B cell (primary cell): ENCODE measurements at regions not wholly inside any gene's neighbourhood (a gene's known extent, or its start where the extent isn't known, plus 50 kb on each side); places are given as distances from the start of the nearest gene placed in this dataset.

Experiments used
- ATAC-seq: fragments of 200-7000 bp; cut with Tn5 transposase; one replicate; pipeline ENCODE4 v1.10.0; 2021; ENCODE audit warnings: low read depth, mild to moderate bottlenecking, moderate number of reproducible peaks, moderate library complexity
- CTCF ChIA-PET: fragments of 350-600 bp; sonication (Branson Sonifier 250); formaldehyde crosslinking; loops from one replicate; lab custom pipeline; 2021; ENCODE audit warnings: antibody characterized with exemption, inconsistent platforms; lab: Charles Lee
- POLR2A ChIA-PET: fragments of 350-600 bp; sonication (Branson Sonifier 250); formaldehyde crosslinking; loops from one replicate; lab custom pipeline; 2021; ENCODE audit warnings: antibody characterized with exemption; lab: Charles Lee
- DNase-seq: peaks from one replicate; pipeline ENCODE4 v3.0.0; 2013
- H2AFZ ChIP-seq: 2 replicates; pipeline ENCODE4 v1.6.1; 2012; ENCODE audit warnings: mild to moderate bottlenecking, low read depth, low read length; ENCODE audit not compliant: insufficient read depth, poor library complexity, severe bottlenecking
- H3K27ac ChIP-seq, 2 donors: 1 replicate in 1 of 2; 2 replicates in 1 of 2; pipeline ENCODE4 v1.5.1; 2012 to 2013; ENCODE audit warnings: low read length in 2 of 2, mild to moderate bottlenecking in 2 of 2, moderate library complexity in 1 of 2
- H3K27me3 ChIP-seq, 4 experiments: fragments of 200-600 bp in 1 of 4; sonication (generic) in 1 of 4; replicated peaks in 1 of 4; 1 replicate in 2 of 4; 2 replicates in 2 of 4; pipeline versions ENCODE4 v1.6.1 to v1.7.0; 2013 to 2016; ENCODE audit warnings: low read length in 3 of 4, mild to moderate bottlenecking in 2 of 4, mixed read lengths in 1 of 4, moderate library complexity in 1 of 4; ENCODE audit not compliant: insufficient read depth in 4 of 4, control insufficient read depth in 3 of 4; ENCODE audit errors: control extremely low read depth in 1 of 4
- H3K36me3 ChIP-seq, 2 experiments: replicated peaks in 1 of 2; 1 replicate in 1 of 2; 2 replicates in 1 of 2; pipeline versions ENCODE4 v1.6.1 to v1.7.1; 2013; ENCODE audit warnings: low read length in 1 of 2; ENCODE audit not compliant: insufficient read depth in 2 of 2, control insufficient read depth in 1 of 2; ENCODE audit errors: control extremely low read depth in 1 of 2, extremely low read depth in 1 of 2
- H3K4me1 ChIP-seq, 2 donors: fragments of 200-600 bp in 1 of 2; sonication (generic) in 1 of 2; 1 replicate in 1 of 2; 2 replicates in 1 of 2; pipeline versions ENCODE4 v1.5.1 to v1.6.1; 2013 to 2017; ENCODE audit warnings: low read length in 2 of 2; ENCODE audit not compliant: control insufficient read depth in 2 of 2, insufficient read depth in 2 of 2
- H3K4me2 ChIP-seq: replicated peaks from 2 replicates; pipeline ENCODE3; 2012; ENCODE audit warnings: mild to moderate bottlenecking, low read depth, low read length; ENCODE audit not compliant: poor library complexity, severe bottlenecking
- H3K4me3 ChIP-seq, 5 experiments: fragments of 200-600 bp in 1 of 5; sonication (generic) in 1 of 5; 1 replicate in 3 of 5; 2 replicates in 2 of 5; pipeline versions ENCODE4 v1.5.1 to v1.7.0; 2011 to 2016; ENCODE audit warnings: low read length in 4 of 5, mild to moderate bottlenecking in 4 of 5, low read depth in 2 of 5, control low read depth in 1 of 5, moderate library complexity in 1 of 5; ENCODE audit not compliant: insufficient read depth in 1 of 5; ENCODE audit errors: control extremely low read depth in 1 of 5, extremely low read depth in 1 of 5
- H3K79me2 ChIP-seq: fragments of 200-600 bp; sonication (generic); one replicate; pipeline ENCODE4 v1.6.0; 2016; ENCODE audit warnings: low read length; ENCODE audit not compliant: control insufficient read depth, insufficient read depth
- H3K9ac ChIP-seq: fragments of 200-600 bp; sonication (generic); 2 replicates; pipeline ENCODE4 v1.6.1; 2017; ENCODE audit warnings: mild to moderate bottlenecking, low read length, moderate library complexity
- H3K9me3 ChIP-seq, 3 donors: one replicate each; pipeline versions ENCODE4 v1.6.1 to v1.7.1; 2013; ENCODE audit warnings: low read length in 2 of 3; ENCODE audit not compliant: control insufficient read depth in 2 of 3, insufficient read depth in 1 of 3; ENCODE audit errors: control extremely low read depth in 1 of 3
- H4K20me1 ChIP-seq: 2 replicates; pipeline ENCODE4 v1.6.0; 2012; ENCODE audit warnings: mild to moderate bottlenecking, low read length; ENCODE audit not compliant: insufficient read depth, control insufficient read depth, poor library complexity, severe bottlenecking
- H3K27ac Mint-ChIP-seq: one replicate; pipeline ENCODE4 v1.8.0; 2021; ENCODE audit warnings: mixed read lengths
- H3K27me3 Mint-ChIP-seq: one replicate; pipeline ENCODE4 v1.8.0; 2021; ENCODE audit warnings: mixed read lengths
- H3K4me1 Mint-ChIP-seq: one replicate; pipeline ENCODE4 v1.8.0; 2021; ENCODE audit warnings: mixed read lengths
- H3K4me3 Mint-ChIP-seq: one replicate; pipeline ENCODE4 v1.8.0; 2021; ENCODE audit warnings: mixed read lengths
- H3K9me3 Mint-ChIP-seq: one replicate; pipeline ENCODE4 v1.8.0; 2022; ENCODE audit warnings: mixed read lengths; ENCODE audit not compliant: insufficient read depth
- EZH2 ChIP-seq: IDR thresholded peaks from 2 replicates; pipeline ENCODE4 v1.6.1; 2012; ENCODE audit warnings: borderline replicate concordance, low read depth, mild to moderate bottlenecking, moderate library complexity, low read length; ENCODE audit not compliant: insufficient read depth, poor library complexity, severe bottlenecking
- WGBS: methylation state at CpG from one replicate; pipeline ENCODE4 v1.1.5; 2013; ENCODE audit warnings: missing lambda C conversion rate; ENCODE audit not compliant: insufficient coverage; 5-methylcytosine and 5-hydroxymethylcytosine counted together
- intact Hi-C: fragments of 100-400 bp; cut with micrococcal nuclease; formaldehyde crosslinking; loops from one replicate; pipeline ENCODE4 v1.10.0; 2022
- TF ChIP-seq, protein P1 (sequence below): fragments of 200-600 bp; IDR thresholded peaks from one replicate; pipeline ENCODE4 v1.8.0; 2022; ENCODE audit warnings: antibody characterized with exemption, mild to moderate bottlenecking

DNA sequence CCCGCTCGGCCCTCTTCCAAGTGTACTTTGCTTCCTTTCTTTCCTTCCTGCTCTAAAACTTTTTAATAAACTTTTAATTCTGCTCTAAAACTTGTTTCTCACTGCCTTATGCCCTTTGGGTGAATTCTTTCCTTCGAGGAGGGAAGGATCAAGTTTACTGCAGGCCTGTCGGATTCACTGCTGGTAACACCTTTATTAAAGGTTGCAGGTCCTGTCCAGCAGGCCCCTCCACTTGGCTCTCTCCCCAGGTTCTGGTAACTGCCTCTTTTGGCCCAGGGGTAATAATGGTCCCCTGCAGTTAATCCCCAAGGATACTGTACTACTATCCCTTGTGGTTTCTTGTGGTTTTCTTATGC lies 152.7 kb upstream of the EEA1 start:
- Mint-ChIP-seq H3K27me3 (no peaks in the 10 kb centered on the region), H3K27ac (no peak overlapping the region), H3K9me3 (peaks cover 2% of the 10 kb centered on the region), H3K4me1 (no peaks in the 10 kb centered on the region), H3K4me3 (no peak overlapping the region)
- H3K9ac ChIP-seq: no peak overlapping the region
- CTCF ChIA-PET: no interaction called here
- H3K4me2 ChIP-seq: no peak overlapping the region
- no peak overlapping the region for H3K4me3 ChIP-seq
- ATAC-seq: no peak
- H2AFZ ChIP-seq: no peak overlapping the region
- no peaks in the 10 kb centered on the region for H3K36me3 ChIP-seq
- peaks cover 0 to 9% (median 8%) of the 10 kb centered on the region in 3 donors for H3K9me3 ChIP-seq
- DNase-seq: no peak
- intact Hi-C loops: no loop called here
- TF ChIP-seq, protein P1, sequence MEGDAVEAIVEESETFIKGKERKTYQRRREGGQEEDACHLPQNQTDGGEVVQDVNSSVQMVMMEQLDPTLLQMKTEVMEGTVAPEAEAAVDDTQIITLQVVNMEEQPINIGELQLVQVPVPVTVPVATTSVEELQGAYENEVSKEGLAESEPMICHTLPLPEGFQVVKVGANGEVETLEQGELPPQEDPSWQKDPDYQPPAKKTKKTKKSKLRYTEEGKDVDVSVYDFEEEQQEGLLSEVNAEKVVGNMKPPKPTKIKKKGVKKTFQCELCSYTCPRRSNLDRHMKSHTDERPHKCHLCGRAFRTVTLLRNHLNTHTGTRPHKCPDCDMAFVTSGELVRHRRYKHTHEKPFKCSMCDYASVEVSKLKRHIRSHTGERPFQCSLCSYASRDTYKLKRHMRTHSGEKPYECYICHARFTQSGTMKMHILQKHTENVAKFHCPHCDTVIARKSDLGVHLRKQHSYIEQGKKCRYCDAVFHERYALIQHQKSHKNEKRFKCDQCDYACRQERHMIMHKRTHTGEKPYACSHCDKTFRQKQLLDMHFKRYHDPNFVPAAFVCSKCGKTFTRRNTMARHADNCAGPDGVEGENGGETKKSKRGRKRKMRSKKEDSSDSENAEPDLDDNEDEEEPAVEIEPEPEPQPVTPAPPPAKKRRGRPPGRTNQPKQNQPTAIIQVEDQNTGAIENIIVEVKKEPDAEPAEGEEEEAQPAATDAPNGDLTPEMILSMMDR: no peak
- TF ChIP-seq EZH2: no peak
- no peaks in the 10 kb centered on the region for H4K20me1 ChIP-seq
- WGBS: 100% methylated on average over 4 of the region's 4 CpGs
- H3K4me1 ChIP-seq: no peaks in the 10 kb centered on the region
- H3K27ac ChIP-seq: no peak overlapping the region
- H3K79me2 ChIP-seq: no peaks in the 10 kb centered on the region
- no peaks in the 10 kb centered on the region for H3K27me3 ChIP-seq
- POLR2A ChIA-PET: no interaction called here

DNA sequence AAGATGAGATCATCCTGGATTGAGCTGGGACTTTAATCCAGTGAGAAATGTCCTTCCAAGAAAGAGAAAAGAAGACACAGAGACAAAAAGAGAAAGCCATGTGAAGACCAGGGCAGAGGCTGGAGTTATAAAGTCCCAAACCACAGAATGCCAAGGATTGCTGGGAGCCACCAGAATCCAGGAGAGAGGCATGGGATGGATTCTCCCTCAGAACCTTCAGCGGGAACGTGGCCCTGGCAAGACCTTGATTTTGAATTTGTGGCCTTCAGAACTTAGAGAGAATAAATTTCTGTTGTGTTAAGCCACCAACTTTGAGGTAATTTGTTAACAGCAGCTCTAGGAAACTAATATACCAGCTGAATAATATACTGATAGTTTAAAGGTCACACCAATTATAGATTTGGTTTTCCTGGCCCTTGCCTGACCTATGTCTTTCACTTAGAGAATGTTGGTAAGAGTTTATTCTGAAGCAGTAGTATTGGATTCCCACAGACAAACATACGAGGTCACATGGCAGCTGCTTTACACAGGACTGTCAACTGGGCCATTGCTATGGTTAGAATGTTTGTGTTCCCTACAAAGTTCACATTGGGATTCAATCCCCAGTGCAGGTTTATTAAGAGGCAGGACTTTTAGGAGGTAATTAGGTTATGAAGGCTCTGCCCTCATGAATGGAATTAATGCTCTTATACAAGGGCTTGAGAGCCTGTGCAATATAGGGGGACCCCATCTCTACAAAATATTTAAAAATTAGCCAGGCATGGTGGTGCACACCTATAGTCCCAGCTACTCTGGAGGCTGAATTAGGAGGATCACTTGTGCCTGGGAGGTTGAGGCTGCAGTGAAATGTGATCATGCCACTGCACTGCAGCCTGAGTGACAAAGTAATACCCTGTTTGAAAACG lies 156.5 kb upstream of the EEA1 start:
- Histone ChIP-seq H3K4me2 (no peak overlapping the region), H3K9ac (no peak overlapping the region), H3K4me3 (no peak overlapping the region), H3K4me1 (no peaks in the 10 kb centered on the region), H4K20me1 (no peaks in the 10 kb centered on the region), H2AFZ (no peak overlapping the region), H3K9me3 (peaks cover 0 to 9% (median 8%) of the 10 kb centered on the region in 3 donors), H3K27ac (no peak overlapping the region), H3K36me3 (no peaks in the 10 kb centered on the region), H3K27me3 (no peaks in the 10 kb centered on the region), H3K79me2 (no peaks in the 10 kb centered on the region)
- DNase-seq (no peak), ATAC-seq (no peak)
- no peaks in the 10 kb centered on the region for H3K27me3 Mint-ChIP-seq
- H3K4me3 Mint-ChIP-seq: no peak overlapping the region
- H3K27ac Mint-ChIP-seq: no peak overlapping the region
- ChIA-PET POLR2A (interaction anchor here (0.7 kb wide), 1 partner anchor 391 kb away, joined by 3 read pairs; no protein-coding TSS in a partner anchor), CTCF (interaction anchor here (1.6 kb wide), 1 partner anchor 12 kb away, joined by 4 read pairs; no protein-coding TSS in a partner anchor)
- TF ChIP-seq EZH2: no peak
- TF ChIP-seq, protein P1: no peak
- WGBS: 100% methylated on average over 1 of the region's 4 CpGs
- intact Hi-C loops: no loop called here
- H3K4me1 Mint-ChIP-seq: no peaks in the 10 kb centered on the region
- H3K9me3 Mint-ChIP-seq: peaks cover 2% of the 10 kb centered on the region
